ENCODE measurements at regions not wholly inside any gene's neighbourhood (a gene's known extent, or its start where the extent isn't known, plus 50 kb on each side); places are given as distances from the start of the nearest gene placed in this dataset.
"Not testable (repeated sequence)": the region's sequence is repeated elsewhere in the genome, so short reads cannot be mapped to it uniquely, and the experiment has no call there.

DNA sequence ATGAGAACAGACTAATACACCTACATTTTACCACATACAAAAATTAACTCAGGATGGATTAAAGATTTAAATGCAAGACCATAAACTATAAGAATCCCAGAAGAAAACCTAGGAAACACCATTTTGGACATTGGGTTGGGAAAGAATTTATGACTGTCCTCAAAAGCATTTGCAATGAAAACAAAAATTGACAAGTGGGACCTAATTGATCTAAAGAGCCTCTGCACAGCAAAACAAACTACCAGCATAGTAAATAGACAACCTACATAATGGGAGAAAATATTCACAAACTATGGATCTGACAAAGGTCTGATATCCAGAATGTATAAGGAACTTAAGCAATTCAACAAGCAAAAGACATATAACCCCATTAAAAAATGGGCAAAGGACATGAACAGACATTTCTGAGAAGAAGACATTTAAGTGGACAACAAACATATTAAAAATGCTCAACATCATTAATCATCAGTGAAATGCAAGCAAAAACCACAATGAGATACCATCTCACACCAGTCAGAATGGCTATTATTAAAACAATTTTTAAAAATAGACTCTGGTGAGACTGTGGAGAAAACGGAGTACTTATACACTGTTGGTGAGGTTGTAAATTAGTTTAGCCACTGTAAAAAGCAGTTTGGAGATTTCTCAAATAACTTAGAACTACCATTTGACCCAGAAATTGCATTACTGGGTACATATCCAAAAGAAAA, 221.7 kb upstream of the DIPK2B start:
- Histone ChIP-seq H3K27ac (replicated peaks) (no peak overlapping the region), H3K27me3 (ENCODE audit: insufficient read depth, poor library complexity, severe bottlenecking) (no peaks in the 10 kb centered on the region), H3K4me3 (replicated peaks; ENCODE audit: insufficient read depth, low read length) (no peak overlapping the region)
- no peak for TF ChIP-seq POLR2AphosphoS5 (IDR thresholded peaks at IDR 0.05; ENCODE audit: low read depth)
- no peak for DNase-seq (ENCODE audit: low read depth in 1 of 2, low spot score in 1 of 2)

DNA sequence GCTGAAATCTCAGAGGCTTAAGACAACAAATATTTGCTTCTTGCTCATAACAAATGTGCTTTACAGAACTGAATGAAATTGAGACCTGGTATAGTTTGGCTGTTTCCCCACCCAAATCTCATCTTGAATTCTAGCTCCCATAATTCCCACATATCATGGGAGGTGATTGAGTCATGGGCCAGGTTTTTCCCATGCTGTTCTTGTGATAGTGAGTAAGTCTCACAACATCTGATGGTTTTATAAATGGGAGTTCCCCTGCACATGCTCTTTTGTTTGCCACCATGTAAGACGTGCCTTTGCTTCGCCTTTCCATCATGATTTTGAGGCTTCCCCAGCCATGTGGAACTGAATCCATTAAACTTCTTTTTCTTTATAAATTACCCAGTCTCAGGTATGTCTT, 221.1 kb upstream of the DIPK2B start:
- H3K4me3 ChIP-seq (replicated peaks; ENCODE audit: insufficient read depth, low read length) = no peak overlapping the region
- no peak overlapping the region for H3K27ac ChIP-seq (replicated peaks)
- TF ChIP-seq POLR2AphosphoS5 (IDR thresholded peaks at IDR 0.05; ENCODE audit: low read depth) (no peak), GABPA (IDR thresholded peaks at IDR 0.05; ENCODE audit: low read depth) (no peak)
- no peak for DNase-seq (ENCODE audit: low read depth in 1 of 2, low spot score in 1 of 2)
- no peaks in the 10 kb centered on the region for H3K27me3 ChIP-seq (ENCODE audit: insufficient read depth, poor library complexity, severe bottlenecking)

DNA sequence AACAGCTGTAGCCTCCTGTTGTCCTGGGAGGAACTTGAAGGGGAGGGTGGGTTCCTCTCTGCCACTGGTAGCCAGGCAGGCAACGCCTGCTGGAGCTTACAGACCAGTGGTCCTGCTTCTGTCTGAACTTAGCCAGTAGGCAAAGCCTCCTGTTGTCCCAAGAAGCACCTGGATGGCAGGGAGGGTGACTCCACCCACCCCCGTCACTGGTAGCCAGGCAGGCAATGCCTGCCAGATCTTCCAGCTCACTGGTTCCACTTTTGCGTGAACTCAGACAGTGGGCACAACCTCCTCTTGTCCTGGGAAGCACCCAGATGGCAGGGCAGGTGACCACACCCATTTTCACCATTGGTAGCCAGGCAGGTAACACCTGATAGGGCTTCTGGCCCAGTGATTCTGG, 203.5 kb upstream of the DIPK2B start:
- no peaks in the 10 kb centered on the region for H3K27me3 ChIP-seq (ENCODE audit: insufficient read depth, poor library complexity, severe bottlenecking)
- no peak overlapping the region for H3K4me3 ChIP-seq (replicated peaks; ENCODE audit: insufficient read depth, low read length)
- DNase-seq (ENCODE audit: low read depth in 1 of 2, low spot score in 1 of 2) = no peak
- TF ChIP-seq GABPA (IDR thresholded peaks at IDR 0.05; ENCODE audit: low read depth) = no peak
- TF ChIP-seq, protein P1, sequence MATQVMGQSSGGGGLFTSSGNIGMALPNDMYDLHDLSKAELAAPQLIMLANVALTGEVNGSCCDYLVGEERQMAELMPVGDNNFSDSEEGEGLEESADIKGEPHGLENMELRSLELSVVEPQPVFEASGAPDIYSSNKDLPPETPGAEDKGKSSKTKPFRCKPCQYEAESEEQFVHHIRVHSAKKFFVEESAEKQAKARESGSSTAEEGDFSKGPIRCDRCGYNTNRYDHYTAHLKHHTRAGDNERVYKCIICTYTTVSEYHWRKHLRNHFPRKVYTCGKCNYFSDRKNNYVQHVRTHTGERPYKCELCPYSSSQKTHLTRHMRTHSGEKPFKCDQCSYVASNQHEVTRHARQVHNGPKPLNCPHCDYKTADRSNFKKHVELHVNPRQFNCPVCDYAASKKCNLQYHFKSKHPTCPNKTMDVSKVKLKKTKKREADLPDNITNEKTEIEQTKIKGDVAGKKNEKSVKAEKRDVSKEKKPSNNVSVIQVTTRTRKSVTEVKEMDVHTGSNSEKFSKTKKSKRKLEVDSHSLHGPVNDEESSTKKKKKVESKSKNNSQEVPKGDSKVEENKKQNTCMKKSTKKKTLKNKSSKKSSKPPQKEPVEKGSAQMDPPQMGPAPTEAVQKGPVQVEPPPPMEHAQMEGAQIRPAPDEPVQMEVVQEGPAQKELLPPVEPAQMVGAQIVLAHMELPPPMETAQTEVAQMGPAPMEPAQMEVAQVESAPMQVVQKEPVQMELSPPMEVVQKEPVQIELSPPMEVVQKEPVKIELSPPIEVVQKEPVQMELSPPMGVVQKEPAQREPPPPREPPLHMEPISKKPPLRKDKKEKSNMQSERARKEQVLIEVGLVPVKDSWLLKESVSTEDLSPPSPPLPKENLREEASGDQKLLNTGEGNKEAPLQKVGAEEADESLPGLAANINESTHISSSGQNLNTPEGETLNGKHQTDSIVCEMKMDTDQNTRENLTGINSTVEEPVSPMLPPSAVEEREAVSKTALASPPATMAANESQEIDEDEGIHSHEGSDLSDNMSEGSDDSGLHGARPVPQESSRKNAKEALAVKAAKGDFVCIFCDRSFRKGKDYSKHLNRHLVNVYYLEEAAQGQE (IDR thresholded peaks at IDR 0.05; ENCODE audit: insufficient replicate concordance, low read depth) = no peak
- TF ChIP-seq SPI1 (IDR thresholded peaks at IDR 0.05; ENCODE audit: borderline replicate concordance, low read depth) = no peak
- TF ChIP-seq, protein P2, sequence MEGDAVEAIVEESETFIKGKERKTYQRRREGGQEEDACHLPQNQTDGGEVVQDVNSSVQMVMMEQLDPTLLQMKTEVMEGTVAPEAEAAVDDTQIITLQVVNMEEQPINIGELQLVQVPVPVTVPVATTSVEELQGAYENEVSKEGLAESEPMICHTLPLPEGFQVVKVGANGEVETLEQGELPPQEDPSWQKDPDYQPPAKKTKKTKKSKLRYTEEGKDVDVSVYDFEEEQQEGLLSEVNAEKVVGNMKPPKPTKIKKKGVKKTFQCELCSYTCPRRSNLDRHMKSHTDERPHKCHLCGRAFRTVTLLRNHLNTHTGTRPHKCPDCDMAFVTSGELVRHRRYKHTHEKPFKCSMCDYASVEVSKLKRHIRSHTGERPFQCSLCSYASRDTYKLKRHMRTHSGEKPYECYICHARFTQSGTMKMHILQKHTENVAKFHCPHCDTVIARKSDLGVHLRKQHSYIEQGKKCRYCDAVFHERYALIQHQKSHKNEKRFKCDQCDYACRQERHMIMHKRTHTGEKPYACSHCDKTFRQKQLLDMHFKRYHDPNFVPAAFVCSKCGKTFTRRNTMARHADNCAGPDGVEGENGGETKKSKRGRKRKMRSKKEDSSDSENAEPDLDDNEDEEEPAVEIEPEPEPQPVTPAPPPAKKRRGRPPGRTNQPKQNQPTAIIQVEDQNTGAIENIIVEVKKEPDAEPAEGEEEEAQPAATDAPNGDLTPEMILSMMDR (IDR thresholded peaks at IDR 0.05; ENCODE audit: insufficient read depth, low read length) = no peak
- TF ChIP-seq POLR2AphosphoS5 (IDR thresholded peaks at IDR 0.05; ENCODE audit: low read depth) = no peak
- no peak overlapping the region for H3K27ac ChIP-seq (replicated peaks)

DNA sequence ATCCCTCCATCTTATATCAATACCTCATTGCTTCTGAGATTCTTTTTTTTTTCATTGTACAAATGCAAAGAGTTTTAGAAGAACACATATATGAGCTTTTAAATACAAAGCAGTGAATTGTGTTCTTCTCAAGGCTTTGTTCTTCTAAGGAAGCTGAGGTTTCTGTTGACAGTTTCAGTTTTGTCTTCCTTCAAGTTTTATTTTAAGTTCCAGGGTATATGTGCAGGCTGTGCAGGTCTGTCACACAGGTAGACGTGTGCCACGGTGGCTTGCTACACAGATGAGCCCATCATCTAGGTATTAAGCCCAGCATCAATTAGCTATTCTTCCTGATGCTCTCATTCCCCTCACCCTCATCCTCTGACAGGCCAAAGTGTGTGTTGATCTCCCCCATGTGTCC, 201.2 kb upstream of the DIPK2B start:
- no peak for DNase-seq (ENCODE audit: low read depth in 1 of 2, low spot score in 1 of 2)
- Histone ChIP-seq H3K4me3 (replicated peaks; ENCODE audit: insufficient read depth, low read length) (no peak overlapping the region), H3K27ac (replicated peaks) (no peak overlapping the region), H3K27me3 (ENCODE audit: insufficient read depth, poor library complexity, severe bottlenecking) (no peaks in the 10 kb centered on the region)
- TF ChIP-seq, protein P2 (IDR thresholded peaks at IDR 0.05; ENCODE audit: insufficient read depth, low read length) = no peak
- TF ChIP-seq GABPA (IDR thresholded peaks at IDR 0.05; ENCODE audit: low read depth) = no peak
- no peak for TF ChIP-seq SPI1 (IDR thresholded peaks at IDR 0.05; ENCODE audit: borderline replicate concordance, low read depth)
- no peak for TF ChIP-seq POLR2AphosphoS5 (IDR thresholded peaks at IDR 0.05; ENCODE audit: low read depth)
- TF ChIP-seq, protein P1 (IDR thresholded peaks at IDR 0.05; ENCODE audit: insufficient replicate concordance, low read depth) = no peak

DNA sequence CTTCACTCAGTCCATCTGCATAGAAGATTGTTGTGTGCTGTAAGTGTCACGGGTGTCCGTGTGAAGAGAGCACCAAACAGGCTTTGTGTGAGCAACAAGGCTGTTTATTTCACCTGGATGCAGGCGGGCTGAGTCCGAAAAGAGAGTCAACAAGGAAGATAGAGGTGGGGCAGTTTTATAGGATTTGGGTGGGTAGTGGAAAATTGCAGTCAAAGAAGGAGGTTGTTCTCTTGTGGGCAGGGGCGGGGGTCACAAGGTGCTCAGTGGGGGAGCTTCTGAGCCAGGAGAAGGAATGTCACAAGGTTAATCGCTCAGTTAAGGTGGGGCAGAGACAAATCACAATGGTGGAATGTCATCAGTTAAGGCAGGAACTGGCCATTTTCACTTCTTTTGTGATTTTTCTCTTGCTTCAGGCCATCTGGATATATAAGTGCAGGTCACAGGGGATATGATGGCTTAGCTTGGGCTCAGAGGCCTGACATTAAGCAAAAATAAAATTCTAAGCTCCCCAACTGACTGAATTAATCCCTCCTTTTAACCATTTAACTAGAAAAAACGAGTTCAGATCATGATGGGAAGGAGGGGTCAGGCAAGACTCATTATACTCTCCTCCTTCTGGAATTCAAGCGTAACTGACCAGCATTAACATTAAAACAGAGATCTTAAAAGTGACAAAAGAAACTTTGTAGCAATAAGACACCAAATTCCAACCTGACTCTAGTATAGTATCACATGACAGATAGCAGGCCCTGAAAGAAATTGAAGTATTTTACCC, 200.5 kb upstream of the DIPK2B start:
- not testable (repeated sequence) for H3K4me3 ChIP-seq (replicated peaks; ENCODE audit: insufficient read depth, low read length); DNase-seq (ENCODE audit: low read depth in 1 of 2, low spot score in 1 of 2); H3K27ac ChIP-seq (replicated peaks); H3K27me3 ChIP-seq (ENCODE audit: insufficient read depth, poor library complexity, severe bottlenecking)
